ENCODE measurements at regions not wholly inside any gene's neighbourhood (a gene's known extent, or its start where the extent isn't known, plus 50 kb on each side); places are given as distances from the start of the nearest gene placed in this dataset.

DNA sequence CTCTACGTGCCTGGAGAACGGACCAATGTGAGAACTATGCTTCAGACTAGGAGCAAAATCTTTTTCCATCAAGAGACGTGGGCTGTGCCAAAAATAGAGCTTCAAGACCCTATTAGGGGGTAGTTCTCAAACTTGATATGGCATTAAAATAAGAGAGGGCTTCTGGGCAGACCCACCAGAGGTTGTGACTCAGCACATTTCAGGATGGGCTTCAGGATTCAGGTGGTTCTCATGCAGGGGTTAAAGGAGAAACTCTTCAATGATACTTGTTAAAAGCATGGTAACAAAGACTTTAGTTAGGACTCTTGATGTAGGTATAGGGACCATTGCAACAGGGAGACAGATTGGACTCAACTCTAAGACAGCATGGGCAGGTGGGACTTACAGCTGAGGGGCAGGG is 195.5 kb downstream of the RGS3 start:
- Histone ChIP-seq H3K4me3 (no peak overlapping the region), H3K27me3 (no peaks in the 10 kb centered on the region), H3K9me3 (no peaks in the 10 kb centered on the region), H3K36me3 (no peaks in the 10 kb centered on the region), H3K27ac (no peak overlapping the region), H3K4me1 (peaks cover 16% of the 10 kb centered on the region)
- intact Hi-C loops (cut with DNase I), result loop anchor here (5.0 kb wide), 1 partner anchor 212 kb away; no protein-coding TSS in a partner anchor
- DNase-seq (ENCODE audit: extremely low spot score in 2 of 2), result no peak
- TF ChIP-seq, protein P1, sequence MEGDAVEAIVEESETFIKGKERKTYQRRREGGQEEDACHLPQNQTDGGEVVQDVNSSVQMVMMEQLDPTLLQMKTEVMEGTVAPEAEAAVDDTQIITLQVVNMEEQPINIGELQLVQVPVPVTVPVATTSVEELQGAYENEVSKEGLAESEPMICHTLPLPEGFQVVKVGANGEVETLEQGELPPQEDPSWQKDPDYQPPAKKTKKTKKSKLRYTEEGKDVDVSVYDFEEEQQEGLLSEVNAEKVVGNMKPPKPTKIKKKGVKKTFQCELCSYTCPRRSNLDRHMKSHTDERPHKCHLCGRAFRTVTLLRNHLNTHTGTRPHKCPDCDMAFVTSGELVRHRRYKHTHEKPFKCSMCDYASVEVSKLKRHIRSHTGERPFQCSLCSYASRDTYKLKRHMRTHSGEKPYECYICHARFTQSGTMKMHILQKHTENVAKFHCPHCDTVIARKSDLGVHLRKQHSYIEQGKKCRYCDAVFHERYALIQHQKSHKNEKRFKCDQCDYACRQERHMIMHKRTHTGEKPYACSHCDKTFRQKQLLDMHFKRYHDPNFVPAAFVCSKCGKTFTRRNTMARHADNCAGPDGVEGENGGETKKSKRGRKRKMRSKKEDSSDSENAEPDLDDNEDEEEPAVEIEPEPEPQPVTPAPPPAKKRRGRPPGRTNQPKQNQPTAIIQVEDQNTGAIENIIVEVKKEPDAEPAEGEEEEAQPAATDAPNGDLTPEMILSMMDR (IDR thresholded peaks at IDR 0.05), result no peak
- TF ChIP-seq POLR2AphosphoS5 (IDR thresholded peaks at IDR 0.05; ENCODE audit: insufficient read depth in 1 of 2, low read depth in 1 of 2) (no peak), POLR2A (IDR thresholded peaks at IDR 0.05) (no peak)

DNA sequence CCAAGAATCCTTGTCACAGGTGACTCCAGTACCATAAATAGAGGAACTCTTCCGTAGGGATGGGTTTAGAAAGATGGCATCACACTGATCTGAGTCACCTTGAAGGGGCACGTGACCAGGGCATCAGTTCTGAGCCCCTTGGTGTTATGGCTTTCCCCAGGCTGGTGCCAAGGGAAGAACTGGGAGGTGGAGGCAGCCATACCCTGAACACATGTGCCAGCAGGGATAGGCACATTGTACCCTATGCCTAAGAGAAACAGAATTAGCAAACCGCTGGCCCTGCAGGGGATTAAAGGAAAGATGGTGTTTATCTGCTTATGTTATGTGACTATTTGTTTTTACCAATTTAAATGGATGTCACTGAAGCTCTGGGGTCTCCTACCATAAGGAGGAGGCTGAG is 196.2 kb downstream of the RGS3 start:
- DNase-seq (ENCODE audit: extremely low spot score in 2 of 2), result no peak

DNA sequence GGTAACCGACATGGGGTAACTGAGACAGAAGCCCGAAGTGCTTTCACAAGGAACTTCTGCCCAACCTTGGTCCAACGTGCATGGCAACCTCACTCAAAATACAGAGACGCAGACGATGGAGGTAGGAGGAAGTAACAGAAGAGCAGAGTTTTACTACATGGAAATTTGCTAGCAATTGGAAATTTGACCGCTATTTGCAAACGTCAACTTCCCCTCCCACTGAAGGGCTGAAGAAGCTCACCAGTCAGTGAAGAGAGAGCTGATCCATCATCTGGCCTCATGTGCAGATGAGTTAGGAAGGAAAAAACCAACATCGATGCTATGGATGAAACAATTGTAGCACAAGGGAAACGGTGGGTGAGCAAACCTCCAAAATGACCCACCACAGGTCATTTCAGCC is 196.7 kb downstream of the RGS3 start:
- intact Hi-C loops (cut with DNase I), result no loop called here
- H3K27me3 ChIP-seq, result no peaks in the 10 kb centered on the region
- no peak overlapping the region for H3K4me3 ChIP-seq
- TF ChIP-seq POLR2AphosphoS5 (IDR thresholded peaks at IDR 0.05; ENCODE audit: insufficient read depth in 1 of 2, low read depth in 1 of 2), result no peak
- TF ChIP-seq, protein P1 (IDR thresholded peaks at IDR 0.05), result no peak
- TF ChIP-seq POLR2A (IDR thresholded peaks at IDR 0.05), result no peak
- DNase-seq (ENCODE audit: extremely low spot score in 2 of 2), result no peak
- H3K4me1 ChIP-seq, result peaks cover 5% of the 10 kb centered on the region
- H3K9me3 ChIP-seq, result no peaks in the 10 kb centered on the region
- H3K36me3 ChIP-seq, result no peaks in the 10 kb centered on the region
- H3K27ac ChIP-seq, result no peak overlapping the region

More for the DNA sequence above, 196.2 kb downstream of the RGS3 start:
- intact Hi-C loops (cut with DNase I), result loop anchor here (5.0 kb wide), 1 partner anchor 212 kb away; no protein-coding TSS in a partner anchor
- H3K9me3 ChIP-seq, result no peaks in the 10 kb centered on the region
- peaks cover 9% of the 10 kb centered on the region for H3K4me1 ChIP-seq
- no peaks in the 10 kb centered on the region for H3K36me3 ChIP-seq
- H3K4me3 ChIP-seq, result no peak overlapping the region
- H3K27ac ChIP-seq, result no peak overlapping the region
- no peaks in the 10 kb centered on the region for H3K27me3 ChIP-seq
- no peak for TF ChIP-seq POLR2AphosphoS5 (IDR thresholded peaks at IDR 0.05; ENCODE audit: insufficient read depth in 1 of 2, low read depth in 1 of 2)
- no peak for TF ChIP-seq POLR2A (IDR thresholded peaks at IDR 0.05)
- TF ChIP-seq, protein P1 (IDR thresholded peaks at IDR 0.05), result no peak

DNA sequence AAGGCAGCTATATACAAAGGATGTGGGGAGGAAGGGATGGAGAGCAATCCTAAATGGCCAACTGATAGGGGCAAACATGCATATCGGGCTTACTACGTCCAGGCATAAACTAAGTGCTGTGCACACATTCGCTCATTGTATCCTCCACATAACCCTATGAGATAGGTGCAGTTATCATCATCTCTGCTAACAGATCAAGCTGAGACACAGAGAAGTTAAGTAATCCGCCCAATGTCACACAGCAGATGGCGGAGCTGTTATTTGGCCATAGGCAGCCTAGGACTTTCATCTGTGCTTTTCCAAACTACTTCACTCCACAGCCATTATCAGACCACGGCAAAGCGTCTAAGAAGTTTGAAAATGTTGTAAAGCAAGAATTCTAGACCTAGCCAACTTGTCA is 197.5 kb downstream of the RGS3 start:
- Histone ChIP-seq H3K36me3 (no peaks in the 10 kb centered on the region), H3K27me3 (no peaks in the 10 kb centered on the region), H3K27ac (no peak overlapping the region), H3K4me3 (no peak overlapping the region), H3K9me3 (no peaks in the 10 kb centered on the region), H3K4me1 (no peaks in the 10 kb centered on the region)
- DNase-seq (ENCODE audit: extremely low spot score in 2 of 2), result no peak
- intact Hi-C loops (cut with DNase I), result no loop called here
- TF ChIP-seq POLR2AphosphoS5 (IDR thresholded peaks at IDR 0.05; ENCODE audit: insufficient read depth in 1 of 2, low read depth in 1 of 2), result no peak
- TF ChIP-seq POLR2A (IDR thresholded peaks at IDR 0.05), result no peak
- TF ChIP-seq, protein P1 (IDR thresholded peaks at IDR 0.05), result no peak

DNA sequence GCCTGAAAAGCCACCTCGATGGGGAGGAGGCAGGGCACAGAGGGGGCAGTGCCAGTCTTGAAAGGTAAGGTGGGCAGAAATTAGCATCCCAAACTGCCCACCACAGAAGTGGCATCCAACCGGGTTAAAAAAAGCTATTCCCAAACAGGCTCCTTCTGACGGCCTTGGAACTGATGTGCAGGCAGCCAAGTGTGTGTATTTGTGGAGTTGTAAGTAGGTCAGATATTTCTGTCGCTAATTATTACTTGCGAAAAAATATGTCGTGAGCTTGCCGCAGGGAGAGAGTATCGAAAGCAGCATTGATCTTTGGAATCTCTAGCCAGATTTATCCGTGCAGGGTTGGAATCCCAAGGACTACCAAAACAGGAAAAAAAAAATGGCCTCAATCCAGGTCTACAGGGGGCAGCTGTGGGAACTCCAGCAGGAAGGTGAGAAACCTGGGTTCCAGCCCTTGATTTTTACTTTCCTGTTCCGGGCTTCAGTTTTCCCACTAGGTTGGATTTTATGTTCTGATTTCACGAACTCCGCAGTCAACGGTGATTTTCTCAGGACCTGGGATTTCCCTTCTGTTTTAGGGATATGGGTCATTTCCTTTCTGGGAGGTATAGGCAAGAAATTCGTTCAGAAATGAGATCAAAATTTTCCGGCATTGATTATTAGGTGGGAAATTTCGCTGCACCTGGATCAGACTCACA is 200.8 kb downstream of the RGS3 start:
- H3K36me3 ChIP-seq, result no peaks in the 10 kb centered on the region
- intact Hi-C loops (cut with DNase I), result no loop called here
- H3K9me3 ChIP-seq, result no peaks in the 10 kb centered on the region
- H3K27ac ChIP-seq, result no peak overlapping the region
- no peaks in the 10 kb centered on the region for H3K27me3 ChIP-seq
- TF ChIP-seq, protein P1 (IDR thresholded peaks at IDR 0.05), result no peak
- TF ChIP-seq POLR2AphosphoS5 (IDR thresholded peaks at IDR 0.05; ENCODE audit: insufficient read depth in 1 of 2, low read depth in 1 of 2) (no peak), POLR2A (IDR thresholded peaks at IDR 0.05) (no peak)
- H3K4me3 ChIP-seq, result no peak overlapping the region
- DNase-seq (ENCODE audit: extremely low spot score in 2 of 2), result no peak
- no peaks in the 10 kb centered on the region for H3K4me1 ChIP-seq
